ENCODE measurements at regions not wholly inside any gene's neighbourhood (a gene's known extent, or its start where the extent isn't known, plus 50 kb on each side); places are given as distances from the start of the nearest gene placed in this dataset.
"Not testable (repeated sequence)": the region's sequence is repeated elsewhere in the genome, so short reads cannot be mapped to it uniquely, and the experiment has no call there.

- DNase-seq (ENCODE audit: low spot score): no peak
These were observed 245.8 kb downstream of the SOX9 start for GRCh38 chr17:72366626-72367025.

GRCh38 chr17:72368191-72368590, 247.4 kb downstream of the SOX9 start:
- no peak for DNase-seq (ENCODE audit: low spot score)

GRCh38 chr17:72369366-72369765, 248.5 kb downstream of the SOX9 start:
- no peak for DNase-seq (ENCODE audit: low spot score)

GRCh38 chr17:72370819-72371218, 250.0 kb downstream of the SOX9 start:
- DNase-seq (ENCODE audit: low spot score): no peak

- no peak for DNase-seq (ENCODE audit: low spot score)
These were observed 251.4 kb downstream of the SOX9 start for GRCh38 chr17:72372185-72372584.

GRCh38 chr17:72373910-72374741, 253.3 kb downstream of the SOX9 start:
- no peak for DNase-seq (ENCODE audit: low spot score)

- no peak for DNase-seq (ENCODE audit: low spot score)
These were observed 255.9 kb downstream of the SOX9 start for GRCh38 chr17:72376526-72377345.

GRCh38 chr17:72378414-72379390, 257.9 kb downstream of the SOX9 start:
- no peak for DNase-seq (ENCODE audit: low spot score)

- no peak for DNase-seq (ENCODE audit: low spot score)
These were observed 258.7 kb downstream of the SOX9 start for GRCh38 chr17:72379516-72379915.

GRCh38 chr17:72380120-72380519, 259.3 kb downstream of the SOX9 start:
- DNase-seq (ENCODE audit: low spot score): no peak

- no peak for DNase-seq (ENCODE audit: low spot score)
These were observed 259.9 kb downstream of the SOX9 start for GRCh38 chr17:72380737-72381136.

GRCh38 chr17:72381597-72382397, 261.0 kb downstream of the SOX9 start:
- no peak for DNase-seq (ENCODE audit: low spot score)

- no peak for DNase-seq (ENCODE audit: low spot score)
These were observed 262.3 kb downstream of the SOX9 start for GRCh38 chr17:72382971-72383722.

GRCh38 chr17:72385475-72385874, 264.7 kb downstream of the SOX9 start:
- DNase-seq (ENCODE audit: low spot score): no peak

GRCh38 chr17:72386173-72386572, 265.4 kb downstream of the SOX9 start:
- DNase-seq (ENCODE audit: low spot score): not testable (repeated sequence)

GRCh38 chr17:72386619-72387237, 265.9 kb downstream of the SOX9 start:
- no peak for DNase-seq (ENCODE audit: low spot score)

GRCh38 chr17:72387487-72387886, 266.7 kb downstream of the SOX9 start:
- no peak for DNase-seq (ENCODE audit: low spot score)

GRCh38 chr17:72387969-72388368, 267.1 kb downstream of the SOX9 start:
- no peak for DNase-seq (ENCODE audit: low spot score)

- DNase-seq (ENCODE audit: low spot score): no peak
These were observed 268.1 kb downstream of the SOX9 start for GRCh38 chr17:72388765-72389473.

Data from HuH-7.5 (cell line).